HG02852 (cell line): ENCODE measurements at regions not wholly inside any gene's neighbourhood (a gene's known extent, or its start where the extent isn't known, plus 50 kb on each side); places are given as distances from the start of the nearest gene placed in this dataset.

Source experiments
- ATAC-seq: cut with Tn5 transposase; IDR thresholded peaks from one replicate; pipeline ENCODE4 v1.9.1; 2021; ENCODE audit warnings: mild to moderate bottlenecking, moderate library complexity; ENCODE audit not compliant: unreplicated experiment

- ATAC-seq, result no peak
These were observed 96.2 kb upstream of the SIRPA start for GRCh38 chr20:1798982-1799381.

- no peak for ATAC-seq
These were observed 101.4 kb upstream of the SIRPA start for GRCh38 chr20:1793821-1794220.

DNA sequence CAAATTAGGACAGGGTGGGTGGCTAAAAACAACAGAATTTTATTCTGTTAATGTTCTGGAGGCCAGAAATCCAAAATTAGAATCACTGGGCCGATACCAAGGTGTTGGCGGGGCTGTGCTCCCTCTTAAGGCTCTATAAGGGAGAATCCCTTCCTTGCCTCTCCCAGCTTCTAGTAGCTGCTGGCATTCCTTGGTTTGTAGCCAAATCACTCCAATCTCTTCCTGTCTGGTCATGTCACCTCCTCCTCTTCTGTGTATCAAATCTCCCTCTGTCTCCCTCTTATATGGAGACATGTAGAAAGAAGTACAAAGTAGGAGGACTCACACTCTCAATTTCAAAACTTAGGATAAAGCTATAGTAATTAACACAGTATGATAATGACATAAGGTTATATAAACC is 102.9 kb upstream of the SIRPA start:
- no peak for ATAC-seq

GRCh38 chr20:1790386-1790785 is 104.8 kb upstream of the SIRPA start:
- no peak for ATAC-seq

GRCh38 chr20:1788044-1788443 is 107.2 kb upstream of the SIRPA start:
- ATAC-seq, result no peak

- ATAC-seq, result no peak
These were observed 108.7 kb upstream of the SIRPA start for GRCh38 chr20:1786486-1786885.

- no peak for ATAC-seq
These were observed 110.6 kb upstream of the SIRPA start for GRCh38 chr20:1784586-1784985.

- no peak for ATAC-seq
These were observed 112.0 kb upstream of the SIRPA start for GRCh38 chr20:1783245-1783644.

- no peak for ATAC-seq
These were observed 113.0 kb upstream of the SIRPA start for GRCh38 chr20:1782181-1782580.

DNA sequence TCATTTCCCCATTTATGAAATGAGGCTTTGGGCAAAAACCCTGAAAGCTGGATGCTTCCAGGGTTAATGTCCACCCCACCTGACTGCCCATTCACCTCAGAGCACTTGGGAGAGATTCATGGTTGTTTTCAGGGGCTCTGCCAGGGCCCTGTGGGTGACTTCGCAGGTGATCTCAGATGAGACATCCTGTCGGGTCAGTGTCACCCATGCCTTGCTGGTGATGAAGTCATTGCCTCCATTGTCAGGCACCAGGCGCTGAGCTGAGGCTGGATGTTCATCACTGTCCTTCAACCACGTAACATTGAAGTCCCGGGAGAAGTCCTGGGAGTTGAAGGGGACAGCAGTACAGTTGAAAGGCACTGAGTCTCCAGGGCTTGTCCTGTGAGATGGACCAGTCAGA is 115.6 kb upstream of the SIRPA start:
- no peak for ATAC-seq

DNA sequence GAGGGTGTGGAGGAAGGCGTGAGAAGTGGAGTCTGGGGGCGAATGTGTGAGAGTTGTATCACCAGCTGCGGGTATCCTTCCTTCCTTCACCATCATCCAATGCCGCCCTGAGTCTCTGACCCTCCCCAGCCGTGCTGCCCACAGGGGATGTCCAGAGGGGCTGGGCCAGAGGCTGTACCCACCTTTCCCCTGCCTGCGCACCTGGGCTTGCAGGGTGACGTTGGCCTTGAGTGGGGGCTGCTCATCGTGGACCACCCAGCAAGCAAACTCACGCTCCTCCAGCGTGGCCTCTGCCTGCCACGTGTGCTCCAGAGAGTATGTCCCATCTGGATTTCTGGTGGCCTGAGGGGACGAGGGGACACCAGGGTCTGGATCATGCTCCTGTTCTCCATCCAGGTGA is 116.9 kb upstream of the SIRPA start:
- ATAC-seq, result no peak

DNA sequence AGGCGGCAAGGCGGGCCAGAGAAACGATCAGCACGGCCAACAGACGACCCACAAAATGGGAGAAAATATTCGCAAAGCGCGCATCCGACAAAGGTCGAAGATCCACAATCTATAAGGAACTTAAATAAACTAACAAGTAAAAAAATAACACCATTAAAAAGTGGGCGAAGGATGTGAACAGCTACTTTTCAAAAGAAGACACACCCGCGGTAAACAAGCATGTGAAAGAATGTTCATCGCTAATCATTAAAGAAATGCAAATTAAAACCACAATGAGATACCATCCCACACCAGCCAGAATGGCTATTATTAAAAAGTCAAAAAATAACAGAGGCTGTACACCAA is 117.8 kb upstream of the SIRPA start:
- ATAC-seq, result no peak

- ATAC-seq, result peak; percentile 83
These were observed 118.3 kb upstream of the SIRPA start for GRCh38 chr20:1776681-1777475.

DNA sequence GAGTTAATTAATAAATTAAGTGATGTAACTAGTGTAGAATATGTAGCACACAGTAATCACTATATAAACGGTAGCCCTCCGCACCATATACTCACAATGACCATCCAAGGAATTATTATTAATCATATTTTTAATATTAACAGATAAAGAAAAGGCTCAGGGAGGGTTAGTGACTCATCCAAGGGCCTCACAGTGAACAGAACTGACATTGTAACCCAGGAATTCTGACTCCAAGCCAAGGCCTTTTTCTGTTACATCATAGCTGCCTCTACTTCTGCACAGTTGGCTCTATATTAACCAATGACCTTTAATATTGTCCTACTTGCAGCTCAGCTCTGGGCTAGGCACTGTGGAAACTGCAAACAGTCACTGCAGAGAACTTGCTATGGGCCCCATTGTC is 117.5 kb upstream of the SIRPG start:
- no peak for ATAC-seq

GRCh38 chr20:1774479-1774878 is 116.9 kb upstream of the SIRPG start:
- no peak for ATAC-seq

- no peak for ATAC-seq
These were observed 116.2 kb upstream of the SIRPG start for GRCh38 chr20:1773816-1774215.

GRCh38 chr20:1769491-1769890 is 111.9 kb upstream of the SIRPG start:
- ATAC-seq, result no peak

DNA sequence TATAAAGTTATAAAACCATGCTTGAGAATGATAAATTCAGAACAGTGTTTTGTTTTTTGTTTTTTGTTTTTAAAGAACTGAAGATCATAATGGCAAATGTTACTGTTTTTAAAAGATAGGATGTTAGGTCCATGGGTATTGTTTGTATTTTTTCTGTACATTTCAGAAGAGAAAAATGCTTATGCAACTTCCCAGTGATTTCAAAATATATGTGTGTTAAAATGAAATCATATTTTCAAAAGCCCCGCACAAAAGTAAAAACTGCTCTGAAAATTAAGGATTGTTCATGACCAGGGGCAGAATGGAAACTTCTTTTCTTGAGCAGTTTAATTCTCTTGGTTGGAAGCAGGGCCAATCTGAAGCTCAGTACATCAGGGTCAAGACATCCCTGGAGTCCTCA is 109.2 kb upstream of the SIRPG start:
- ATAC-seq, result no peak

DNA sequence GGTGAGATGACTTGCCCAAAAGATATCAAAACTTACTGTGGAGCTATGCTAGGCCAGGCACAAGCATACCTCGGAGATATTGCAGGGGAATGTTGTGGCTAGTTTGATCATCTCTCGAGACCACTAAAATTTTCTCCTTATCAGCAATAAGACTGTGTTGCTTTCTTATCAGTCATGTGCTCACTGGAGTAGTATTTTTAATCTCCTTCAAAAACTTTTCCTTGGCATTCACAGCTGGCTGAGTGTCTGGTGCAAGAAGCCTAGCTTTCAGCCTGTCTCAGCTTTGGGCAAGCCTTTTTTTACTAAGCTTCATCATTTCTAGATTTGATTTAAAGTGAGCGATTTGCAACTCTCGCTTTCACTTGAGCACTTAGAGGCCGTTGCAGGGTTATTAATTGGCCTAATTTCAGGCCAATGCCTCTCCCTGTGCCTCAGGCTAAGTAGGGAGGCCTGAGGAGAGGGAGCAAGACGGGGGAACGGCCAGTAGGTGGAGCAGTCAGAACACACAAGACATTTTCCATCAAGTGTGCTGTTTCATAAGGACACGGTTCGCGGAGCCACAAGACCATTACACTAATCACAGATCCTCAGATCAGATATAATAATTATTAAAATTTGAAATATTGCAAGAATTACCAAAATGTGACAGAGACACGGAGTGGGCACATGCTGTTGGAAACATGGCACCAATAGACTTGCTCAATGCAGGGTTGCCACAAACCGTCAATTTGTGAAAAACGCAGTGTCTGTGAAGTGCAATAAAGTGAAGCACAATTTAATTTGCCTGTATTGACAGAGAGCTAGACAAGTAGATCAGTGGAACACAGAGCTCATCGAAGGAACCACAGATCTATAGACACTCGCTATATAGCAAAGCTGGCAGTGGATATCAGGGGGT is 106.8 kb upstream of the SIRPG start:
- peak; percentile 79 for ATAC-seq

- ATAC-seq, result no peak
These were observed 104.0 kb upstream of the SIRPG start for GRCh38 chr20:1761598-1761997.

DNA sequence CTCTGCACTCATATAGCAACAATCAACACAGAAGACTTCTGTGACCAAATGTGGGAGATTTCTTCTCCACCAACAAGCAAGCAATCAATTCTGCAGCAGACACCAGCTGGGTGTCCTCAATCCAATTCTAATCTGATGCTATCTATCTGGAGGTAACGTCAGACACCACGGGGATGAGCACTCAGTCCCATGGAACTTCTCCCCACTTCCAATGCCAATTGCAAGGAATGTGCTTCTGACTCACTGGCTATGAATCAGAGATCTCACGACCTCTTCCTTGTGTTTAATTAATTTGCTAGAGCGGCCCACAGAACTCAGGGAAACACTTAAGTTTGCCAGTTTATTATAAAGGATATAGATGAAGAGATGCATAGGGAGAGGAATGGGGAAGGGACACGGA is 103.5 kb upstream of the SIRPG start:
- no peak for ATAC-seq

DNA sequence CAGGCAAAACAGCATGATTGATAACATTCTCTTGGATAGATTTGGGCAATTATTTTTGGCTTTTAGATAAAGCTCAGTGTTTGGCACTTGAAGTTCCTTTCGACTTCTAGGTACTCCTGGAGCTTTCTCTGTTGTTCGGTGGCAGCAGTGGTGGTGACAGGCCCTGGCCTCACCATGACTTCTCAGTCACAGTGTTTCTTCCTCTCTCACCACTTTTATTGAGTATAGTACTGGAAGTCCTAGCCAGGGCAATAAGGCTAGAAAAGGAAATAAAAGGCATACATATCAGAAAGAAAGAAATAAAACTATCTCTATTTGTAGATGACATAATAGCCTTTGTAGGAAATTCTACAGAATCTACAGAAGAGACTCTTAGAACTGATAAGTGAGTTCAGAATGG is 101.2 kb upstream of the SIRPG start:
- no peak for ATAC-seq
